ENCODE measurements at regions not wholly inside any gene's neighbourhood (a gene's known extent, or its start where the extent isn't known, plus 50 kb on each side); places are given as distances from the start of the nearest gene placed in this dataset.

DNA sequence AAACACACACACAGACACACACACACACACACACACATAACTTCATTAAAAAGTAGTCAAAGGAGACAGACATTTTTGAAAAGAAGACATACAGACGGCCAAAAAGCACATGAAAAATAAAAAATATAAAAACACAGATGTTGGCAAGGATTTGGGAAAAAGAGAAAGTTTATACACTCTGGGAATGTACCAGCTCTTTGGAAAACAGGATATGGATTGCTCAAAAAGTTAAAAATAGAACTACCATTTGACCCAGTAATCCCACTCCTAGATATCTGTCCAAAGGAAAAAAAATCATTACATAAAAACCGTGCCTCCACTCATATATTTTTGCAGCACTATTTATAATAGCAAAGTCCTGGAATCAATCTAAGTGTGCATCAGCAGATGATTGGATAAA is 128.4 kb upstream of the C21orf91 start:
- Histone ChIP-seq H3K9me2 (replicated peaks; ENCODE audit: control insufficient read depth, low read length) (no peaks in the 10 kb centered on the region), H4K20me1 (ENCODE audit: control insufficient read depth, insufficient read depth, low read depth, low read length) (no peaks in the 10 kb centered on the region), H3K4me2 (ENCODE audit: low read length) (no peak overlapping the region), H3K27ac (ENCODE audit: low read depth, low read length) (no peak overlapping the region), H3K4me3 (ENCODE audit: low read length) (no peak overlapping the region), H3K4me1 (ENCODE audit: control insufficient read depth, low read length) (no peaks in the 10 kb centered on the region), H3K27me3 (ENCODE audit: control insufficient read depth, low read length) (no peaks in the 10 kb centered on the region), H3F3A (ENCODE audit: control insufficient read depth, insufficient read depth) (no peaks in the 10 kb centered on the region), H3K36me3 (ENCODE audit: control insufficient read depth, low read length) (no peaks in the 10 kb centered on the region), H3K9me3 (ENCODE audit: control insufficient read depth, insufficient read depth, low read length) (no peaks in the 10 kb centered on the region), H3K79me2 (ENCODE audit: control insufficient read depth, low read length) (no peaks in the 10 kb centered on the region)
- TF ChIP-seq EZH2phosphoT487 (IDR thresholded peaks at IDR 0.05; ENCODE audit: borderline replicate concordance, low read length), result no peak
- TF ChIP-seq, protein P1, sequence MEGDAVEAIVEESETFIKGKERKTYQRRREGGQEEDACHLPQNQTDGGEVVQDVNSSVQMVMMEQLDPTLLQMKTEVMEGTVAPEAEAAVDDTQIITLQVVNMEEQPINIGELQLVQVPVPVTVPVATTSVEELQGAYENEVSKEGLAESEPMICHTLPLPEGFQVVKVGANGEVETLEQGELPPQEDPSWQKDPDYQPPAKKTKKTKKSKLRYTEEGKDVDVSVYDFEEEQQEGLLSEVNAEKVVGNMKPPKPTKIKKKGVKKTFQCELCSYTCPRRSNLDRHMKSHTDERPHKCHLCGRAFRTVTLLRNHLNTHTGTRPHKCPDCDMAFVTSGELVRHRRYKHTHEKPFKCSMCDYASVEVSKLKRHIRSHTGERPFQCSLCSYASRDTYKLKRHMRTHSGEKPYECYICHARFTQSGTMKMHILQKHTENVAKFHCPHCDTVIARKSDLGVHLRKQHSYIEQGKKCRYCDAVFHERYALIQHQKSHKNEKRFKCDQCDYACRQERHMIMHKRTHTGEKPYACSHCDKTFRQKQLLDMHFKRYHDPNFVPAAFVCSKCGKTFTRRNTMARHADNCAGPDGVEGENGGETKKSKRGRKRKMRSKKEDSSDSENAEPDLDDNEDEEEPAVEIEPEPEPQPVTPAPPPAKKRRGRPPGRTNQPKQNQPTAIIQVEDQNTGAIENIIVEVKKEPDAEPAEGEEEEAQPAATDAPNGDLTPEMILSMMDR (IDR thresholded peaks at IDR 0.05; ENCODE audit: low read depth, low read length, poor library complexity, severe bottlenecking), result no peak

DNA sequence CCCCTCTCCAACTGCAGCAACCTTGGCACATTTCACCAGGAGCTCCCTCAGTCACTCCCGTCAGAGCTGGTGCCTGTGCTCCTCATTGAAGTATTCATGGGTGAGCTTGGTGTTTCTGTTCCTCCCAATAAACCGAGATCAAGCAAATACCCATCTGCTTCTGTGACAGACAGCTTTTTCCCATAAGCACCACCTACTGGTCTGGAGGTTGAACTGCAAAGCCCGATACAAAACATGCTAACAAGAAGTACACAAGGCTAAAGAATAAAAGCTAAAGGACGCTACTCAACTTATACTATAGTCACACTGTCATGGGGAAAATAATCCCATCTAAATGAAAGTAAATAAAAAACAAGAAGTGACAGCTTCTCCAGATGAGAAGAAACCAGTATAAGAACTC is 111.9 kb upstream of the C21orf91 start:
- TF ChIP-seq, protein P1 (IDR thresholded peaks at IDR 0.05; ENCODE audit: low read depth, low read length, poor library complexity, severe bottlenecking), result peak; percentile 73
- TF ChIP-seq EZH2phosphoT487 (IDR thresholded peaks at IDR 0.05; ENCODE audit: borderline replicate concordance, low read length), result no peak
- no peaks in the 10 kb centered on the region for H4K20me1 ChIP-seq (ENCODE audit: control insufficient read depth, insufficient read depth, low read depth, low read length)
- no peaks in the 10 kb centered on the region for H3K4me1 ChIP-seq (ENCODE audit: control insufficient read depth, low read length)
- peak overlapping the region; percentile 23; the same call in 1 of the 2 replicates for H3K4me3 ChIP-seq (ENCODE audit: low read length)
- H3K79me2 ChIP-seq (ENCODE audit: control insufficient read depth, low read length), result no peaks in the 10 kb centered on the region
- H3K27me3 ChIP-seq (ENCODE audit: control insufficient read depth, low read length), result no peaks in the 10 kb centered on the region
- no peak overlapping the region for H3K4me2 ChIP-seq (ENCODE audit: low read length)
- H3K27ac ChIP-seq (ENCODE audit: low read depth, low read length), result no peak overlapping the region
- H3F3A ChIP-seq (ENCODE audit: control insufficient read depth, insufficient read depth), result no peaks in the 10 kb centered on the region
- no peaks in the 10 kb centered on the region for H3K36me3 ChIP-seq (ENCODE audit: control insufficient read depth, low read length)
- no peaks in the 10 kb centered on the region; the same call in 1 of the 2 replicates for H3K9me3 ChIP-seq (ENCODE audit: control insufficient read depth, insufficient read depth, low read length)
- H3K9me2 ChIP-seq (replicated peaks; ENCODE audit: control insufficient read depth, low read length), result no peaks in the 10 kb centered on the region

DNA sequence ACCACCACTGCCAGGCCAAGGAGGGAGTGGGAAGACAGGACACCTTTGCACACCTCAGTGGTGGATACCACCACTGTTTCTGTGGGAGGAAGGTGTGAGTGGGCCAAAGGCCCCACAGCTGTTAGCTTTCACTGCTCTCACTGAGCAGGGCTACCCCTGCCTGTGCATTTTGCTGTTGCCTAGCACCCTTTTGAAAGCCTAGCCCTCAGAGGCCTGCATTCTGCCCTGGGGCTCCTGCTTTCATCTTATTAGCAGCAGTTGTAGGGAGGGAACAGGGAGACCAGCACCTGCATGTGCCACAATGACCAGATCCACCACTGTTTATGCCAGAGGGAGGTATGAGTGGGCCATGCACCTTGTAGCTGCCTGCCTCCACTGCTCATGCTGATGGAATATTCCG is 110.9 kb upstream of the C21orf91 start:
- no peaks in the 10 kb centered on the region for H3K9me2 ChIP-seq (replicated peaks; ENCODE audit: control insufficient read depth, low read length)
- H3K4me2 ChIP-seq (ENCODE audit: low read length), result no peak overlapping the region
- H3K9me3 ChIP-seq (ENCODE audit: control insufficient read depth, insufficient read depth, low read length), result no peaks in the 10 kb centered on the region; the same call in 1 of the 2 replicates
- no peaks in the 10 kb centered on the region for H4K20me1 ChIP-seq (ENCODE audit: control insufficient read depth, insufficient read depth, low read depth, low read length)
- no peak for TF ChIP-seq EZH2phosphoT487 (IDR thresholded peaks at IDR 0.05; ENCODE audit: borderline replicate concordance, low read length)
- TF ChIP-seq, protein P1 (IDR thresholded peaks at IDR 0.05; ENCODE audit: low read depth, low read length, poor library complexity, severe bottlenecking), result no peak
- H3F3A ChIP-seq (ENCODE audit: control insufficient read depth, insufficient read depth), result no peaks in the 10 kb centered on the region
- H3K79me2 ChIP-seq (ENCODE audit: control insufficient read depth, low read length), result no peaks in the 10 kb centered on the region
- H3K27me3 ChIP-seq (ENCODE audit: control insufficient read depth, low read length), result no peaks in the 10 kb centered on the region
- no peaks in the 10 kb centered on the region for H3K4me1 ChIP-seq (ENCODE audit: control insufficient read depth, low read length)
- no peak overlapping the region for H3K4me3 ChIP-seq (ENCODE audit: low read length)
- H3K27ac ChIP-seq (ENCODE audit: low read depth, low read length), result no peak overlapping the region
- H3K36me3 ChIP-seq (ENCODE audit: control insufficient read depth, low read length), result no peaks in the 10 kb centered on the region

All from DOHH2 (cell line).